ENCODE measurements at regions not wholly inside any gene's neighbourhood (a gene's known extent, or its start where the extent isn't known, plus 50 kb on each side); places are given as distances from the start of the nearest gene placed in this dataset.

GRCh38 chr12:61011767-61012423 is 1248.3 kb upstream of the USP15 start:
- Histone ChIP-seq H3K9me3 (no peaks in the 10 kb centered on the region), H3K4me1 (ENCODE audit: control insufficient read depth in 1 of 2, low read depth in 2 of 2) (no peaks in the 10 kb centered on the region), H3K36me3 (no peaks in the 10 kb centered on the region), H3K27ac (no peak overlapping the region), H3K27me3 (replicated peaks; ENCODE audit: insufficient read depth) (no peaks in the 10 kb centered on the region), H3K4me3 (no peak overlapping the region)
- no peak for TF ChIP-seq CTCF (IDR thresholded peaks at IDR 0.05)
- ATAC-seq (ENCODE audit: insufficient number of reproducible peaks, low FRiP score, low read depth): no peak
- DNase-seq (ENCODE audit: low spot score): no peak

- Histone ChIP-seq H3K36me3 (no peaks in the 10 kb centered on the region), H3K27me3 (replicated peaks; ENCODE audit: insufficient read depth) (no peaks in the 10 kb centered on the region), H3K9me3 (no peaks in the 10 kb centered on the region), H3K4me1 (ENCODE audit: control insufficient read depth in 1 of 2, low read depth in 2 of 2) (no peaks in the 10 kb centered on the region), H3K4me3 (no peak overlapping the region), H3K27ac (no peak overlapping the region)
- DNase-seq (ENCODE audit: low spot score) (no peak), ATAC-seq (ENCODE audit: insufficient number of reproducible peaks, low FRiP score, low read depth) (no peak)
- TF ChIP-seq CTCF (IDR thresholded peaks at IDR 0.05): no peak
These were observed 1241.6 kb upstream of the USP15 start for GRCh38 chr12:61018571-61018970.

GRCh38 chr12:61023231-61023630 is 1237.0 kb upstream of the USP15 start:
- DNase-seq (ENCODE audit: low spot score): no peak
- ATAC-seq (ENCODE audit: insufficient number of reproducible peaks, low FRiP score, low read depth): no peak
- Histone ChIP-seq H3K36me3 (no peaks in the 10 kb centered on the region), H3K4me3 (no peak overlapping the region), H3K9me3 (peaks cover 3% of the 10 kb centered on the region), H3K4me1 (ENCODE audit: control insufficient read depth in 1 of 2, low read depth in 2 of 2) (no peaks in the 10 kb centered on the region), H3K27me3 (replicated peaks; ENCODE audit: insufficient read depth) (no peaks in the 10 kb centered on the region), H3K27ac (no peak overlapping the region)
- TF ChIP-seq CTCF (IDR thresholded peaks at IDR 0.05): no peak

- ATAC-seq (ENCODE audit: insufficient number of reproducible peaks, low FRiP score, low read depth): no peak
- Histone ChIP-seq H3K4me1 (ENCODE audit: control insufficient read depth in 1 of 2, low read depth in 2 of 2) (no peaks in the 10 kb centered on the region), H3K4me3 (no peak overlapping the region), H3K27ac (no peak overlapping the region), H3K27me3 (replicated peaks; ENCODE audit: insufficient read depth) (no peaks in the 10 kb centered on the region), H3K9me3 (peaks cover 3% of the 10 kb centered on the region), H3K36me3 (no peaks in the 10 kb centered on the region)
- no peak for DNase-seq (ENCODE audit: low spot score)
- TF ChIP-seq CTCF (IDR thresholded peaks at IDR 0.05): no peak
These were observed 1230.7 kb upstream of the USP15 start for GRCh38 chr12:61029516-61029915.

- no peaks in the 10 kb centered on the region for H3K4me1 ChIP-seq (ENCODE audit: control insufficient read depth in 1 of 2, low read depth in 2 of 2)
- H3K27me3 ChIP-seq (replicated peaks; ENCODE audit: insufficient read depth): no peaks in the 10 kb centered on the region
- no peak for DNase-seq (ENCODE audit: low spot score)
- TF ChIP-seq CTCF (IDR thresholded peaks at IDR 0.05): no peak
- H3K27ac ChIP-seq: no peak overlapping the region
- no peaks in the 10 kb centered on the region for H3K36me3 ChIP-seq
- no peaks in the 10 kb centered on the region for H3K9me3 ChIP-seq
- H3K4me3 ChIP-seq: no peak overlapping the region
- ATAC-seq (ENCODE audit: insufficient number of reproducible peaks, low FRiP score, low read depth): no peak
These were observed 1222.4 kb upstream of the USP15 start for GRCh38 chr12:61037792-61038191.

Measured in thoracic aorta (tissue), 2 donors.